ENCODE measurements at regions not wholly inside any gene's neighbourhood (a gene's known extent, or its start where the extent isn't known, plus 50 kb on each side); places are given as distances from the start of the nearest gene placed in this dataset.
A peak's percentile ranks its signal among the peaks of the same experiment; 100 is the strongest.

- DNase-seq = no peak
These were observed 150.6 kb upstream of the NSMCE3 start for GRCh38 chr15:29420188-29420587.

- no peak for DNase-seq
These were observed 149.3 kb upstream of the NSMCE3 start for GRCh38 chr15:29418931-29419330.

GRCh38 chr15:29418178-29418577, 148.6 kb upstream of the NSMCE3 start:
- no peak for DNase-seq

GRCh38 chr15:29411299-29411698, 141.7 kb upstream of the NSMCE3 start:
- no peak for DNase-seq

- DNase-seq = no peak
These were observed 140.7 kb upstream of the NSMCE3 start for GRCh38 chr15:29410338-29410737.

- no peak for DNase-seq
These were observed 140.3 kb upstream of the NSMCE3 start for GRCh38 chr15:29409890-29410289.

GRCh38 chr15:29405564-29405963, 135.9 kb upstream of the NSMCE3 start:
- DNase-seq = no peak

- DNase-seq = peak; percentile 36
These were observed 134.2 kb upstream of the NSMCE3 start for GRCh38 chr15:29403772-29404171.

- DNase-seq = no peak
These were observed 132.0 kb upstream of the NSMCE3 start for GRCh38 chr15:29401644-29402043.

- DNase-seq = no peak
These were observed 131.1 kb upstream of the NSMCE3 start for GRCh38 chr15:29400701-29401100.

- no peak for DNase-seq
These were observed 129.3 kb upstream of the NSMCE3 start for GRCh38 chr15:29398907-29399306.

GRCh38 chr15:29396176-29396811, 126.7 kb upstream of the NSMCE3 start:
- no peak for DNase-seq

GRCh38 chr15:29393443-29393842, 123.8 kb upstream of the NSMCE3 start:
- DNase-seq = no peak

GRCh38 chr15:29392358-29392757, 122.7 kb upstream of the NSMCE3 start:
- DNase-seq = no peak

- DNase-seq = no peak
These were observed 120.4 kb upstream of the NSMCE3 start for GRCh38 chr15:29390051-29390450.

- DNase-seq = no peak
These were observed 116.9 kb upstream of the NSMCE3 start for GRCh38 chr15:29386523-29386922.

GRCh38 chr15:29383367-29383766, 113.7 kb upstream of the NSMCE3 start:
- DNase-seq = no peak

GRCh38 chr15:29382862-29383261, 113.2 kb upstream of the NSMCE3 start:
- DNase-seq = peak; percentile 24

GRCh38 chr15:29380466-29380865, 110.8 kb upstream of the NSMCE3 start:
- DNase-seq = no peak

- no peak for DNase-seq
These were observed 110.0 kb upstream of the NSMCE3 start for GRCh38 chr15:29379647-29380046.

GRCh38 chr15:29377161-29377560, 107.5 kb upstream of the NSMCE3 start:
- no peak for DNase-seq

GRCh38 chr15:29376590-29376989, 107.0 kb upstream of the NSMCE3 start:
- no peak for DNase-seq

GRCh38 chr15:29369261-29369660, 99.6 kb upstream of the NSMCE3 start:
- DNase-seq = no peak

- no peak for DNase-seq
These were observed 94.9 kb upstream of the NSMCE3 start for GRCh38 chr15:29364426-29365078.

GRCh38 chr15:29361560-29361959, 91.9 kb upstream of the NSMCE3 start:
- DNase-seq = no peak
